ENCODE measurements at regions not wholly inside any gene's neighbourhood (a gene's known extent, or its start where the extent isn't known, plus 50 kb on each side); places are given as distances from the start of the nearest gene placed in this dataset.

- TF ChIP-seq SIN3A (conservative IDR thresholded peaks at IDR 0.05 in 1 of 2, IDR thresholded peaks at IDR 0.05 in 1 of 2; ENCODE audit: low read depth in 1 of 2, low read length in 2 of 2) (no peak), SRF (IDR thresholded peaks at IDR 0.05; ENCODE audit: low read depth, low read length) (no peak), SAP30 (IDR thresholded peaks at IDR 0.05; ENCODE audit: insufficient read depth, insufficient replicate concordance, low read length) (no peak)
Observed at GRCh38 chr18:40235323-40235722, 1719.7 kb upstream of the PIK3C3 start (continued).

Data from H1 (cell line).